HL-60 (cell line): ENCODE measurements at regions not wholly inside any gene's neighbourhood (a gene's known extent, or its start where the extent isn't known, plus 50 kb on each side); places are given as distances from the start of the nearest gene placed in this dataset.

Source experiments
- CTCF ChIP-seq: IDR thresholded peaks from one replicate; pipeline ENCODE4 v1.5.1; 2011; ENCODE audit warnings: low read length, control low read depth, inconsistent platforms; ENCODE audit not compliant: insufficient read depth
- POLR2AphosphoS5 ChIP-seq: IDR thresholded peaks from 2 replicates; pipeline ENCODE4 v1.6.1; 2012; ENCODE audit warnings: low read depth
- REST ChIP-seq: IDR thresholded peaks from 2 replicates; pipeline ENCODE4 v1.6.1; 2012; ENCODE audit warnings: low read depth; ENCODE audit not compliant: insufficient replicate concordance

- TF ChIP-seq REST (no peak), POLR2AphosphoS5 (no peak), CTCF (no peak)
These were observed 111.2 kb upstream of the RIPOR2 start for GRCh38 chr6:25046942-25047341.
